Endothelial cell of umbilical vein (primary cell): ENCODE measurements at regions not wholly inside any gene's neighbourhood (a gene's known extent, or its start where the extent isn't known, plus 50 kb on each side); places are given as distances from the start of the nearest gene placed in this dataset. TPM values are rescaled to one million over a fixed set of nuclear protein-coding genes. Genes with fewer than 3 reads are reported as not detected.

Source experiments
- small RNA-seq: library from RNA; depleted of rRNA; stranded (forward); fragments of <200 nt; gene quantifications from one replicate; pipeline ENCODE3, GENCODE V24; 2012; ENCODE audit warnings: low replicate concordance, low read depth; ENCODE audit not compliant: insufficient read depth, insufficient read length

Small RNAs in the stretch of these regions (small RNA-seq; reads per million reads assigned to genes)
- not detected for gene UBL5P3
